ENCODE measurements at regions not wholly inside any gene's neighbourhood (a gene's known extent, or its start where the extent isn't known, plus 50 kb on each side); places are given as distances from the start of the nearest gene placed in this dataset.

- Histone ChIP-seq H3K9ac (ENCODE audit: control insufficient read depth, extremely low read depth, insufficient read depth, low read length) (no peak overlapping the region), H3K4me2 (ENCODE audit: control insufficient read depth, extremely low read depth, insufficient read depth, low read depth, low read length) (no peak overlapping the region), H3K9me3 (ENCODE audit: control insufficient read depth, low read depth, low read length) (no peaks in the 10 kb centered on the region), H3K4me1 (ENCODE audit: control insufficient read depth, extremely low read depth, insufficient read depth, low read length) (no peaks in the 10 kb centered on the region), H3K9me1 (ENCODE audit: control insufficient read depth, extremely low read depth, insufficient read depth, low read length) (no peaks in the 10 kb centered on the region), H3K36me3 (ENCODE audit: control insufficient read depth in 2 of 2, extremely low read depth in 1 of 2, insufficient read depth in 2 of 2, low read length in 2 of 2) (no peaks in the 10 kb centered on the region), H3K27me3 (ENCODE audit: control insufficient read depth, extremely low read depth, insufficient read depth, low read length) (no peaks in the 10 kb centered on the region), H4K20me1 (ENCODE audit: control insufficient read depth, extremely low read depth, insufficient read depth, low read length) (no peaks in the 10 kb centered on the region), H3K4me3 (ENCODE audit: control insufficient read depth in 2 of 3, extremely low read depth in 1 of 3, insufficient read depth in 2 of 3, low read depth in 1 of 3, low read length in 3 of 3) (no peak overlapping the region), H2AFZ (ENCODE audit: control insufficient read depth, low read length) (no peak overlapping the region), H3K27ac (ENCODE audit: control insufficient read depth, insufficient read depth, low read length) (no peak overlapping the region), H3K79me2 (ENCODE audit: control insufficient read depth, insufficient read depth, low read length) (no peaks in the 10 kb centered on the region)
- DNase-seq (ENCODE audit: low read depth, low spot score) (no peak), FAIRE-seq (no peak)
- TF ChIP-seq CTCF (optimal IDR thresholded peaks at IDR 0.05 in 1 of 3, IDR thresholded peaks at IDR 0.05 in 1 of 3, conservative IDR thresholded peaks at IDR 0.05 in 1 of 3; ENCODE audit: extremely low read depth in 1 of 3, insufficient read depth in 2 of 3, low read length in 3 of 3) (no peak), EZH2 (IDR thresholded peaks at IDR 0.05; ENCODE audit: low read length) (no peak)
- dilution Hi-C loops (cut with MboI; ENCODE audit: extremely low pct_ligation_motif_present, low sequenced_read_pairs) = no loop called here
Observed at GRCh38 chr9:32234451-32234850, 150.0 kb upstream of the ACO1 start.

GRCh38 chr9:32247168-32247567 is 137.3 kb upstream of the ACO1 start:
- DNase-seq (ENCODE audit: low read depth, low spot score) (no peak), FAIRE-seq (no peak)
- Histone ChIP-seq H3K9me3 (ENCODE audit: control insufficient read depth, low read depth, low read length) (no peaks in the 10 kb centered on the region), H3K4me2 (ENCODE audit: control insufficient read depth, extremely low read depth, insufficient read depth, low read depth, low read length) (no peak overlapping the region), H3K9me1 (ENCODE audit: control insufficient read depth, extremely low read depth, insufficient read depth, low read length) (no peaks in the 10 kb centered on the region), H3K4me3 (ENCODE audit: control insufficient read depth in 2 of 3, extremely low read depth in 1 of 3, insufficient read depth in 2 of 3, low read depth in 1 of 3, low read length in 3 of 3) (no peak overlapping the region), H3K27ac (ENCODE audit: control insufficient read depth, insufficient read depth, low read length) (no peak overlapping the region), H4K20me1 (ENCODE audit: control insufficient read depth, extremely low read depth, insufficient read depth, low read length) (no peaks in the 10 kb centered on the region), H3K4me1 (ENCODE audit: control insufficient read depth, extremely low read depth, insufficient read depth, low read length) (no peaks in the 10 kb centered on the region), H3K27me3 (ENCODE audit: control insufficient read depth, extremely low read depth, insufficient read depth, low read length) (no peaks in the 10 kb centered on the region), H3K36me3 (ENCODE audit: control insufficient read depth in 2 of 2, extremely low read depth in 1 of 2, insufficient read depth in 2 of 2, low read length in 2 of 2) (no peaks in the 10 kb centered on the region), H2AFZ (ENCODE audit: control insufficient read depth, low read length) (no peak overlapping the region), H3K9ac (ENCODE audit: control insufficient read depth, extremely low read depth, insufficient read depth, low read length) (no peak overlapping the region), H3K79me2 (ENCODE audit: control insufficient read depth, insufficient read depth, low read length) (no peaks in the 10 kb centered on the region)
- no peak for TF ChIP-seq CTCF (optimal IDR thresholded peaks at IDR 0.05 in 1 of 3, IDR thresholded peaks at IDR 0.05 in 1 of 3, conservative IDR thresholded peaks at IDR 0.05 in 1 of 3; ENCODE audit: extremely low read depth in 1 of 3, insufficient read depth in 2 of 3, low read length in 3 of 3)
- no peak for TF ChIP-seq EZH2 (IDR thresholded peaks at IDR 0.05; ENCODE audit: low read length)
- dilution Hi-C loops (cut with MboI; ENCODE audit: extremely low pct_ligation_motif_present, low sequenced_read_pairs) = no loop called here

Measured in keratinocyte (primary cell).